GM21423 (cell line): ENCODE measurements at regions not wholly inside any gene's neighbourhood (a gene's known extent, or its start where the extent isn't known, plus 50 kb on each side); places are given as distances from the start of the nearest gene placed in this dataset.

Experiments
- ATAC-seq: cut with Tn5 transposase; IDR thresholded peaks from one replicate; pipeline ENCODE4 v1.9.1; 2021; ENCODE audit warnings: mild to moderate bottlenecking, moderate library complexity; ENCODE audit not compliant: unreplicated experiment

DNA sequence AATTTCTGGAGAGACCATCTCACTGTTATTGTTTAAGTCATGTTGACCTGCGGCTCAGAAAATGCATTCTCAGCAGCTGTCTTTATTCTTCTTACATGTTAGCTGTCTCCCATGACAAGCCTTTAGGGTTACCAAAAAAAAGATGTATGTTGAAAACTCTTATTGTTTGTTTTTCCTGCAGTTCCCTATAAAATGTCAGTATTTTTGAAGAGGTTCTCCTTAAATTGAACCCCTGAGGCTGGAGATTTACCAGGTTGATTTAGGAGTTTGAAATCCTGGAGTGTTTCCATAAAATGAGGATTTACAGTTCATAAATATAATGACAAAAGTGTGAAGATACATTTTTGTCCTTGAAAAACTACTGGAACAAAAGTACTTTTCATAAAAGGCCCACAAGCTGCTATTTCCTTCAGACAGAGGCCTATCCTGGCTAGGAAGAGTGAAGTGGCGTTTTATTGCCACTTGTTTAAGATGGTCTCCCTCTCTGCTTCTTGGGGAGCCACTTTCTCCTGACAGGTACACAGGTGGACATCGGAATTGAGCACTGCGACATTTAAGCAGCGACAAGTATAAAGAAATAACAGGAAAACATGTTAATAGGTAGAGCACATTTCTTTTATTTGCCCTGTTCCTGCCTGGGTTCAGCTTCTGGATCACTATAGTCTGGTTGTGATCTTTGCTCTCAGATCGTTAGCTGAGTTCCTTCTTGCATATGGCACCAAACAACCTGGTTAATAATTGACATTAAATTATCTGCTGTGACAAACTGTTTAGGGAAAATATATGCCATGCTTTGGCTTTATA lies 344.8 kb upstream of the RPS23 start:
- no peak for ATAC-seq

DNA sequence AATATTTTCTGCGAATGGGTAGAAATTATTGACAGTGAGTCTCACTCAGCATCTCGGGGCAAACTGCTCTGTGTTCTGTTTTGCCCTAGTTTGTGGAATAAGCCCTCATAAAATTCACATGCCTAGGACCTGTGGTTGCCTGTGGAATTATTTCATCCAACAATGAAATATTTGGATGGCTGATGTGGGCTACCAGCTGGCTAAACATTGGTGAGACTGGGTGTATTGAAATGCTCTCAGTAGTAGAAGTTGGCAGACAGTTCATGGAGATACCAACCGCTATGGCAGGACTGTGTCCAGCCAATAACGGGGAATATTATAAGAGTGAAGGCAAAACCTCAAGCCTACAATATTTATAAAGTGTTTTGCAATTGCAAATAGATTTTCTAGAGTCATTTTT lies 344.1 kb upstream of the RPS23 start:
- no peak for ATAC-seq

DNA sequence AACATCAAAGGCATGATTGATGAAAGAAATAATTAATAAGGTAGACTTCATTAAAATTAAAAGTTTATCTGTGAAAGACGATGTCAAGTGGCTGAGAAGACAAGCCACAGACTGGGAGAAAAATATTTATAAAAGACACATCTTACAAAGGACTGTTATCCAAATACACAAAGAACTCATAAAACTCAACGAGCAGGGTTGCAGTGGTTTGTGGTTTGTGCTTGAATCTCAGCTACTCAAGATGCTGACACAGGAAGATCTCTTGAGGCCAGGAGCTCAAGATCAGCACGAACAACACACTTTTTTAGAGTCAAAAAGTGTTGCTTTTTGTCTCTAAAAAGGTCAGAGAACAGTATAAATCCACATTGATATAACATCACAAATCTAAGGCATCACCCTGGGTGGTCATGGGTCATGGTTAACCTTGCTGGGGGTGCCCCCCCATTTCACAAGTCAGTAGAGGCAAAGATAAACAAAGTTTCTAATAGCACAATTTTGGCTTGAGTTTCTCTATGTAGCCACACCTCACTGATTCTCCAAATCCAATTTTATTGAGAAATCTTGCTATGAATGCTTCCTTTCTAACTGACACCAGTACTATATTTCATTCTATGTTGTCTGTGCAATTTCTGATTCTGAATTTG lies 342.9 kb upstream of the RPS23 start:
- ATAC-seq = no peak

DNA sequence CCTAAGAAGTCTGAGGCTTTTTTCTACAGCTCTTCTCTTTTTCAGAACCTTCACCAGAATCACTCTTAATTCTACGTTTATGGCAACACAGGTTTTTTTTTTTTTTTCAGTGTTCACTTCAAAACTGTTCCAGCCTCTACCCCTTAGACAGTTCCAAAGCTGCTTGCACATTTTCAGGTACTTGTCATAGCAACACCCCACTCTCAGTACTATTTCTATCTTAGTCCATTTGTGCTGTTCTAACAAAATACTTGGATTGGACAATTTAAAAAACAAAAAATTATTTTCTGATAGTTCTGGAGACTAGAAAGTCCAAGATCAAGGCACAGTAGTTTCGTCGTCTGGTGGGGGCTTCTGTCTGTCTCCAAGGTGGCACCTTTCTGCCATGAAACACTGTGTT lies 340.9 kb upstream of the RPS23 start:
- ATAC-seq = no peak

DNA sequence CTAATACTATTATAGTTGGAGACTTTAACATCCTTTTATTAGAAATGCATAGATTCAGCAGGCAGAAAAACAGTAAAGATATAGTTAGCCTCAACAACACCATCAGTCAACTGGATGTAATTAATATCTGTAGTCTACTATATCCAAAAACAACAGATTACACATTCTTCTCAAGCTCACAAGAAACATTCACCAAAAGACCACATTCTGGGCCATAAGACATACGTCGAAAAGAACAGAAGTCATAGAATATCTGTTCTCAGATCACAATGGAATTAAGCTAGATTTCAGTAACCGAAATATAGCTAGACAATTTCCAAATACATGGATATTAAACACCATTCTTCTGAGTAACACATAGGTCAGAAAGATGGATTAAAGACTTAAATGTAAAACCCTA lies 336.6 kb upstream of the RPS23 start:
- no peak for ATAC-seq

DNA sequence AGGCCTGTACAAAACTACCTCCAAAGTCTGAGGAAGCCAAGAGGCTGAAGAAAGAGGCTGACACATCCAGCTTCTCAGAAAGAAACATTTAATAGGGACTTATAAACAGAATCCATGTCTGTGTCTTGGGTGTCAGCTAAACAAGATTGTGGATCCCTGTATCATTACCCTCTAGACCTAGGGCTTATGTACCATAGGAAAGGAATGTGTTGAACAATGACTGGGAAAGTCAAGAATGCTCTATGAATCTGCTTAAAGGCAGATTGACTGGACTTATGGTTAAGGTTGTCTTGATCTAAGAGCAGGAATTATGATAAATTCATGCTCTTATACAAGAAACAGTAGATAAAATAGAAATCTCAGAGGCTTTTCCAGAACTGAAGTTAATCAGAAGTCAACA lies 335.7 kb upstream of the RPS23 start:
- no peak for ATAC-seq

DNA sequence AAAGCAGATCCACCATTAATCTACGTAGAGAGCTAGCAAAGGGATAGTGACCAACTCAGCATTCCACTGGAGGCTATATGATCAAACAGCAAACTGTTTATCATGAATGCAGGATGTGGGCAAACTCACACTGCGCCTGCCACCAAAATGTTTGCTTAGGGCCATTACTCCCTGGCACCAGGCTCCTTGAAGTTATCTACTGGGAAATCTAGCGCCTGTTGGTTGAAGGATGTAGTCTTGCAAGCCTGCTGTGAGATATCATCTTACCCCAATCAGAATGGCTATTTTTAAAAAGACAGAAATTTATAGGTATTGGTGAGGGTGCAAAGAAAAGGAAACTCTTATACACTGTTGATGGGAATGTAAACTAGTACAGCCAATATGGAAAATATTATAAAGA lies 332.5 kb upstream of the RPS23 start:
- no peak for ATAC-seq

DNA sequence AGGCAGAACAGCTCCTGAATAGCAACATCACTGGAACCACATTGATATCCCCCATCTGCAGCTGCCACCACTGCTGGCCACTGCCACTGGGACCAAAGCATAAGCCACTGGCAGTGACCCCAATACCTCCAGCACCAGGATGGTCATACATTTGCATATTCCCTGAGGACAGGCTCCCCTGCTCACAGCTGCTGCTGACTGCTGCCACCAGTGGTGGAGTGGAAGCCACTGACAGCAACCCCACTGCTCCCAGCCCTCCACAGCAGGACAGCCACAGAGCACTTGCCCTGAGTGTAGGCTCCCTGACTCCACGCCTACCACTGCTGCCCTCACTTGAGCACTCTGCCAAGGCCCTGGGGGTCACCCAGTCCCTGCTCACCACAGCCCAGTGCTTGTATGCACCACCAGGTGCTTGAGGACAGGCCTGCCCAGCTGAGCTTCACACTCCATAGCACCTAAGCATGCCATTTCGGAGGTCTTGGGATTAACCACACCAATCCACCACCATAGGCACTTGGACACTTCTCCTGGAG lies 327.4 kb upstream of the RPS23 start:
- no peak for ATAC-seq

DNA sequence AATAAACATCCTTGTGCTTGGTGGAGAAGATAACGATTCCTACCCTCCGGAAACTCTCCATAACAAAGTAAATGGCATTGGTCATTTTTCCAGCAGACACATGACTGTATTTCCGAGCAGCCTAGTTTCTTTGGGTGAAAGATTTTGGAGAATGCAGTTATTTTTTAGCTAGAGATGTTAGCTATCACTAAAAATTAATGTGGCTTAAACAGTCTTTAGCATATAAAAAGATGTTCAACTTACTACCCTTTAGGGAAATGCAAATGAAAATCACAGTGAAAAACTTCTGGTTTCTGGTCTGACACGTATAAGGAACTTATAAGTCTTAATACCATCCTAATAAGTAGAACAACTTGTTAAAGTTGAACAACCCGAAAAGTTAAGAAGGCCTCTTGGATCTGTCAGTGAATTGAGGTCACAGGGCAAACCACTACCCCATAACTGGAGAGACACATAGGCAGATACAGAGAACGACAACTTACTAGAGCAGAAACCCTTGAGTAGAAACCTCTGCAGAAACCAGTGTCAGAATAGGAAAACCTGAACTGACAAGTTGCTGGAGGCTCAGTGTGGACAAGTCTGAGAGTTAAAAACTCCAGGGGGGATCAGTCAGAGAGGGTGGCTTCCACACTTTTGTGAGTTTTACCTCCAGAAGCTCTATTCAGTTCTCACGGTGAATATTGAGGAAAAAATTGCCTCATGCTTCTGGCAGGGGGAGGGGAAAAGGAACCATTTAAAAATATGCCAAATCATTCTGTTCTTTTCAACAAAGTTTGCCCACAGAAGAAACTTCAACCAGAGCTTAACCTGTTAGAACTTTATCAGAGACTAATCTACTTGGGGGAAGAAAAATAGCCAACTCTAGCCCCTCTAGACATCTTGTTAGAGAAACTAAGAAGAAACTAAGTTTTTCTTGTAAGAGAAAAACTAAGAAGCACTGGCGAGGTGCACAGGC lies 325.2 kb upstream of the RPS23 start:
- no peak for ATAC-seq

DNA sequence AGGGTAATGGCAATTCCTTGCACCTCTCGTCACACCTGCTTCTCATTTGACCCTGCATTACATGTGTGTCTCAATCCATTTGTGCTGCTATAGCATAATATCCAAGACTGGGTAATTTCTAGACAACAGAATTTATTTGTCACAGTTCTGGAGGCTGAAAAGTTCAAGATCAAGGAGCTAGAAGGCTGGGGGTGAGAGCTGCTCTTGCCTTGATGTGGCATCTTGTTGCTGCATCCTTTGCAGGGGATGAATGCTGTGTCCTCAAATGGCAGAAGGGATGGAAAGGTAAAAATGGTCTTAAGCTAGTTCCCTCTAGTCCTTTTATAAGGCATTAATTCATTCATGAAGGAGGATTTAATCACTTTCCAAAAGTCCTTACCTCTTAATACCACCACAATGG lies 323.7 kb upstream of the RPS23 start:
- no peak for ATAC-seq

DNA sequence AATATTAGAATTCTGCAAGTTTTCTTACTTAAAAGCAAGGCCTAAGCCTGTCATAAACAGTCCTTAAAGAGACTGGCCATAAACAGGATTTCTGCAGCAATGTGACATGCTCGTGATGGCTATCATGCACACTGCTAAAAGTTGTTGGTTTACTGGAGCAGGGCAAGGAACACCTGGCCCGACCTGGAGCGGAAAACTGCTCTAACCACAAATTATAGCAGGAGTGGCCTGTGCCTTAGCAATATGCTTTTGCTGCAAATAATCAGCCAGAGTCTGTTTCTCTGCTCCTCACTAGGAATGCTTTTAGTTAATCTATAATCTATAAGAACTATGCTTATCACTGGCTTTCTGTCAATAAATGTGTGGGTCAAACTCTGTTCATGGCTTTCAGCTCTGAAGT lies 322.9 kb upstream of the RPS23 start:
- ATAC-seq = no peak

DNA sequence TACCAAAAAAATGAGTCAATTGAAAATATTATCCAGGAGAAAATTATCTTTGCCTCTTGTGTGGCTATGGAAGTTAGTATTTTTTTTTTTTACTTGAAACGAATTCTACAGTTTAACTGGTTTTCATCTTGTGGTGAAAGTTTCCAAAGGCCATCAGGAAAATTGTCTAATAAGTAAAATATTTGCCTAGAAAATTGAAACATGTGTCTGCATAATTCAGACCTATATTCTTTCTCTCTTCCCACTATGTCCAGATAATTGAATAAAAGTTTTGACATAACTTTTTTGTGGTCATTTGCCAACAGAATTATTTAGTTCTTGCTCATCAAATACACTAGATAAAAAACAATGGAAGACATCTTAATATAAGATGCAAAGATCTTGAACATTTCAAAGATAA lies 321.5 kb upstream of the RPS23 start:
- ATAC-seq = no peak

DNA sequence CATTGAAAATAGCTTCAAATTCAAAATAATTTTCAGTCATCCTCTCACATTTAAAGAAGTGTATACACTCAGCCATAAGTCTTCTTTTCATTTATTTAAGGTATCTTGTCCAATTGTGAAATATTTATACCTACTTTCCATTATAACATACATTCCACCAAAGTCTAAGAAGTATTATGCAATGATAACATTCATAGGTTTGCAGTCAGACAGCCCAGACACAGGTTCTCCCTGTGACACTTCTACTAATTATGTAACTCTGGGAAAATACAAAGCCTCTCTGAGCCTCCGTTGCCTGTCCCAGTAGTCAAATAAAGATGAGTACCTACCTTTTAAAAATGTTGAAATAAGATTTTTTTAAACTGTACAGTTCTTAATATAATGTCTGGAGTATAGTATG lies 320.9 kb upstream of the RPS23 start:
- ATAC-seq = no peak

DNA sequence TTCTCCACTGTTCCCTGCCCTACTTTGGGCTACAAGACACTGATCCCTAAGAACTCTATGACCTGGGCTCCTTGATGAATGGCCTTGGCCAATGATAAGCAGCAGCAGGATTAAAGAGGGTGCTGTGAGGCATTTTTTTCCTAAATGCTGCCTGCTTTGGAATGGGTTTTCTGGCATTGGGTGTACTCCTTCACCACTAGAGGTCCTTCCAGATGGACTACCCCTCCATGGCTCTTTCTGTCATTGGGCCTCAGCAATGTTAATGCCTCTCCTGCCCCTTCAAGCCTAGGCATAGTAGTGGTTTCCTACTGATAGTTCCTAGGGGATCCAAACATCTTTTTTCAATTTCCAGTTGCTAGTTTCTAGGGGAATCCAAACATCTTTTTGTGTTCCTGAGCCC lies 319.3 kb upstream of the RPS23 start:
- ATAC-seq = no peak

DNA sequence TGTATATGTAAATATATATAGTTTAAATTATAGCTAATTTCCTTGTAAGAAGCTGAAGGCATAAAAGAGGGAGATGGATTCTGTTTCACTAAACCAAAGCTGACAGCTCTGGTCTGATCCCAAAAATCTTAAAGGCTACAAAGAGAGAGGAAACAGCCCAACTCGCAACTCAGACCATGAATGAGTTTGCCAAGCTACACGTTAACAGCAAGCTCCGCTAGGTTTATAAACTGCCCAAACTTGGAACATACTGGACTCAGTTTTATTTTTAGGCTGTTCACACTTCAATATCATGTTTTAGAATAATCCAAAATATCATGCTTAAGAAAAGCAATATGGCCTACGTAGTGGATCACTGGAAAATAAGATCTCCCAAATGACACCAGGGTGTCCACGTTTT lies 318.3 kb upstream of the RPS23 start:
- ATAC-seq = no peak

DNA sequence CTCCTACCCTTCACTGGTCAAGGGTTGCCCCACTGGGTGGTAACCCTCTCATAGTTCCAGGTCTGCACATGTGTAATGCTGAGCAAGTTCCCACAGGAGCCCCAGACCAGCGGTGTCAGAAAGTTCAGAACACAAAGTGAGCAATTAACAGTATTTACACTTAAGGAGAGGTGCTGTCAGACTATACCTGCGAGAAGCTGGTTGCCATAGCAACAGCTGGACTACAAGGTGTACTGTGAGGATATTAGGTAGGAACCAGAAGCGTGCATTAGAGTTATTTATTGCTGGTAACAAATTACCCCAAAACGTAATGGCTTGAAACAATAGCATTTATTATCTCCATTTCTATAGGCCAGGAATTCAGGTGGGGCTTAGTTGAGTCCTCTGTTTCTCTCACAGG lies 317.0 kb upstream of the RPS23 start:
- no peak for ATAC-seq

DNA sequence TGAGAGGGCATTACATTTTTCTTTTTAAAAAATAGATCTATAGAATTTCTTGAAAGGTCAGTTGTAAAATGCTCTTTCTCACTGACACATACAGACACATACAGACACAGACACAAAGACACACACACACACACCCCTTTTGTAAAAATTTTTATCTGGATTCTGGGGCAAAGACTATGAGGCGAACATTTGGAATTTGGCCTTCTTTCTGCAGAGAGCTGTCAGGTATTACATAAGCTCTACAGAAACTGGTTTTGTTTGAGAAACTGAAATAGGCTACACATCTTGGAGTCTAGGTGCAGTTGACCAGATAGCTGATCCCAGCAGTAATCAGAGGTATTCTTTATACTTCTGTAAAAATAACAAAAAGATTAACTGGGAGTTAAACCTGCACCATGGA lies 315.9 kb upstream of the RPS23 start:
- no peak for ATAC-seq

DNA sequence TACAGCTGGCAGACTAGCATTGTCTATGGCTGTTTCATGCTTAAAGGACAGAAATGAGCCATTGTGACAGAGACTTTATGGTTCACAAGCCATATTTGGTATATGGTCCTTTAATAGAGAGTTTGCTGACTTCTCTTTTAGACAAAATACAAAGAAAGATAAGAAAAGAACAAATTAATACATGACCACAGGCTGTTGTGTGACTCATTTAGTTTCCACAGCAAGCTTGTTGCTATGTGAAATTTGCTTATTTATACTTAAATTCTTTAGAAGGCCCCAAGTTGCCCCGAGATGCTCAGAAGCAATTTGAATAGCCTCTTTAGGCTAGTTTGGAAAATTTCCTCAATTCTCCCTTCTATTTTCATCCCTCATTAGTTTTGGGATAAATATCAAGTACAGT lies 315.3 kb upstream of the RPS23 start:
- no peak for ATAC-seq

DNA sequence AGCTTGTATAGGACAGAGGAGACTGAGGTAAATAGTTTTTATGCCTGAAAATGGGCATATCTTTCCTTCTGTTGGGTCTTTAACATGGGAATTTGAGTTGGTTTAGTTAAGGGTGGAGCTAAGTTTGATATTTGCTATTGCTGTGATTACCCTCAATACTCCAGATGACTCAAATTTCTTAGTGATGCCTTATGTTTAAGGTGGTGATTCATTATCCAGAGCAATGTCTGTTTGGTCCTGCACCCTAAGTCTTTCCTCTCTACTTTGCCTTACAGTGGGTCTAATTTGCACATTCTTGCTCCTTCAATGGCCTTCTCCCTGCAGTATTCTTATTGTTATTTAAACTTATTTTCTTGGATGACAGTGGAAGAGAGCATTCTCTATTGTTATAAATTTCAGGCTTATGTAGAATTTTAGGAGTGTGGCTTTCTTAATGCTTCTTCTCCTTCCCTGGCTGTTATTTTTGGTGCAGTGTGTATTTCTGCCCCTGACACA lies 312.9 kb upstream of the RPS23 start:
- ATAC-seq = no peak

DNA sequence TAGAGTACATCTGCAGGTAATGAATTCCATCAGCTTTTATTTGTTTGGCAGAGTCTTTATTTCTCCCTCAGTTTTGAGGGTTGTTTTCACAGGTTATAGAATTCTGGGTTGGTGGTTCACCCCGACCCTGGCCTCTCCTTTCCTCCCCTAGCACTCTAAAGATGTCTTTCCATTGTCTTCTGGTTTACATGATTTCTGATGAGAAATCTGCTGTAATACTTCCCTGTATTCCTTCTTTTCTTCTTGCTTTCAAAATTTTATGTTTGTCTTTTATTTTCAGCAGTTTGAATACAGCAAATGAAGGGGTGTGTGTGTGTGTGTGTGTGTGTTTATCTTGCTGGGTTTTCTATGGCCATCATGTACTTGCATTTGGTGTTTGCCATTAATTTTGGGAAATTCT lies 312.0 kb upstream of the RPS23 start:
- ATAC-seq = no peak

DNA sequence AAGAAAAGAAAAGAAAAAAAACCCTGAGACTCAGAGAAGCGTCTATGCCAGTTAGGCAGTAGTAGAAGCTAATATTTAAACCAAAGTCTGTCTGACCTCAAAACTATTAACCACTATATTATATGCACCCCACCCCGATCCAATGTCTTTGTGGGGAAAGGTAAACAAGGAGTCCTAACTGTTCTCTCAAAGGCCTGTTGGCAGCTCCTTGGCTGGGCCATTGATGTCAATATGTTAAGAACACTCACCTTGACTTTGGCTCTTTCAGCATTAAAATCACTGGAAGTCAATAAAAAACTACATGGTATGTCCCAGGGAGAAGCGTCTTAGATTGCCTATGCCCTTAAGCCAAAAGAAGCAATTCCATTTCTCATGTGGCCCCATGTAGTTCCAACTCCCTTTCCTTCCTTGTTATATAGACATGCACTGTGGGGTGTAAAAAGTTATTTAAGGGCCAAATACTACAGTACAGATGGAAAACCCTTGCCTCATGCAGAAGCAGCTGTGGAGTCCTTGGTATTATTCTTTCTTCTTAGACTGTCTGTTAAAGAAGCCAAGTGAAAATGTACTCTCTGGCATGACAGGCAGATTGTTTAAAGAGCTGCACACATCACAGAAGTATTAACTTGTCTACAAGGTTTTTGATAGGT lies 308.6 kb upstream of the RPS23 start:
- no peak for ATAC-seq
